Motor neuron (in vitro differentiated cells): ENCODE measurements at regions not wholly inside any gene's neighbourhood (a gene's known extent, or its start where the extent isn't known, plus 50 kb on each side); places are given as distances from the start of the nearest gene placed in this dataset.

Experiments
- ATAC-seq, 8 experiments: fragments of 200-7000 bp; cut with Tn5 transposase; replicated peaks in 6 of 8; 2 replicates each; pipeline ENCODE4 v1.8.0; 2021; ENCODE audit warnings: mild to moderate bottlenecking in 8 of 8, moderate library complexity in 8 of 8
- H3K27ac ChIP-seq, 2 donors: fragments of 250-450 bp; sonication (Bioruptor Pico); 2 replicates each; pipeline ENCODE4 v1.9.0; 2021; ENCODE audit warnings: antibody characterized with exemption in 2 of 2, mild to moderate bottlenecking in 2 of 2, moderate library complexity in 1 of 2
- H3K4me1 ChIP-seq, 2 donors: fragments of 250-450 bp; sonication (Bioruptor Pico); replicated peaks in 1 of 2; 2 replicates each; pipeline ENCODE4 v1.6.1; 2021; ENCODE audit warnings: antibody characterized with exemption in 2 of 2, mild to moderate bottlenecking in 2 of 2, moderate library complexity in 1 of 2
- H3K4me3 ChIP-seq, 5 donors: fragments of 250-450 bp; sonication (Bioruptor Pico); 2 replicates each; pipeline ENCODE4 v1.9.0; 2021; ENCODE audit warnings: antibody characterized with exemption in 5 of 5, mild to moderate bottlenecking in 5 of 5, moderate library complexity in 4 of 5
- WGBS, 10 experiments: fragments of 450-650 bp; shearing (Covaris generic); methylation state at CpG; one replicate each; pipeline ENCODE4 v1.0.0; 2022; 5-methylcytosine and 5-hydroxymethylcytosine counted together
- in situ Hi-C, 9 experiments: fragments of 400-800 bp; cut with MboI; loops; one replicate each; pipeline ENCODE4 v1.15.0; 2021; ENCODE audit warnings: low sequenced_read_pairs in 9 of 9, low pct_unique_long_range_greater_than_20kb in 2 of 9; ENCODE audit not compliant: unreplicated experiment in 9 of 9

GRCh38 chr10:124294811-124295770 lies 123.6 kb downstream of the OAT start:
- in situ Hi-C loops = no loop called here
- peak in 1 of 8 experiments; percentile 42 for ATAC-seq

GRCh38 chr10:124293616-124294449 lies 124.9 kb downstream of the OAT start:
- in situ Hi-C loops = no loop called here
- ATAC-seq = no peak
- H3K4me1 ChIP-seq = peaks cover 0 to under 1% of the 10 kb centered on the region in 2 donors
- no peak overlapping the region for H3K4me3 ChIP-seq
- WGBS, 10 experiments = 13 to 100% (median 84%) methylated on average over 1 to 11 of the region's 22 CpGs; no CpG with 5 or more reads in 2 of the 10 experiments
- no peak overlapping the region for H3K27ac ChIP-seq

More at GRCh38 chr10:124294811-124295770, 123.6 kb downstream of the OAT start:
- no peak overlapping the region for H3K27ac ChIP-seq
- no peaks in the 10 kb centered on the region for H3K4me1 ChIP-seq
- H3K4me3 ChIP-seq = no peak overlapping the region
- 39 to 100% (median 83%) methylated on average over 1 to 11 of the region's 22 CpGs; no CpG with 5 or more reads in 2 of the 10 experiments for WGBS, 10 experiments

GRCh38 chr10:124292911-124293615 lies 125.7 kb downstream of the OAT start:
- no peak for ATAC-seq
- peaks cover 5% of the 10 kb centered on the region in 2 donors for H3K4me1 ChIP-seq
- WGBS, 10 experiments = 0 to 100% (median 80%) methylated on average over 1 to 10 of the region's 17 CpGs; no CpG with 5 or more reads in 1 of the 10 experiments
- no peak overlapping the region for H3K27ac ChIP-seq
- in situ Hi-C loops = no loop called here
- no peak overlapping the region for H3K4me3 ChIP-seq

- Histone ChIP-seq H3K4me3 (no peak overlapping the region), H3K4me1 (peaks cover 5% of the 10 kb centered on the region in 2 donors), H3K27ac (no peak overlapping the region)
- ATAC-seq = no peak
- WGBS, 10 experiments = 0 to 94% (median 80%) methylated on average over 1 to 10 of the region's 14 CpGs; no CpG with 5 or more reads in 1 of the 10 experiments
- in situ Hi-C loops = no loop called here
Measured at GRCh38 chr10:124291001-124291701, 127.6 kb downstream of the OAT start.

- Histone ChIP-seq H3K4me3 (no peak overlapping the region), H3K4me1 (peaks cover 5% of the 10 kb centered on the region in 2 donors), H3K27ac (no peak overlapping the region)
- WGBS, 10 experiments = 0 to 100% (median 77%) methylated on average over 1 to 12 of the region's 18 CpGs
- ATAC-seq = peak in 6 of 8 experiments; percentile 34 to 65 (median 56)
- in situ Hi-C loops = no loop called here
Measured at GRCh38 chr10:124289851-124290795, 128.6 kb downstream of the OAT start.

GRCh38 chr10:124288928-124289850 lies 129.5 kb downstream of the OAT start:
- ATAC-seq = no peak
- 20 to 100% (median 86%) methylated on average over 1 to 7 of the region's 21 CpGs; no CpG with 5 or more reads in 4 of the 10 experiments for WGBS, 10 experiments
- no peak overlapping the region for H3K4me3 ChIP-seq
- in situ Hi-C loops = no loop called here
- peaks cover 5% of the 10 kb centered on the region in 2 donors for H3K4me1 ChIP-seq
- H3K27ac ChIP-seq = no peak overlapping the region

GRCh38 chr10:124288486-124288885 lies 130.2 kb downstream of the OAT start:
- WGBS, 10 experiments = 0 to 100% (median 44%) methylated on average over 1 to 8 of the region's 8 CpGs; no CpG with 5 or more reads in 2 of the 10 experiments
- peaks cover 10 to 11% of the 10 kb centered on the region in 2 donors for H3K4me1 ChIP-seq
- peak in 5 of 8 experiments; percentile 40 to 75 (median 62) for ATAC-seq
- in situ Hi-C loops = no loop called here
- H3K27ac ChIP-seq = no peak overlapping the region
- no peak overlapping the region for H3K4me3 ChIP-seq

GRCh38 chr10:124287791-124288190 lies 130.9 kb downstream of the OAT start:
- ATAC-seq = no peak
- in situ Hi-C loops = no loop called here
- H3K27ac ChIP-seq = no peak overlapping the region
- no peak overlapping the region for H3K4me3 ChIP-seq
- WGBS, 10 experiments = 0 to 100% (median 83%) methylated on average over 1 to 5 of the region's 9 CpGs; no CpG with 5 or more reads in 3 of the 10 experiments
- H3K4me1 ChIP-seq = peaks cover 15 to 17% of the 10 kb centered on the region in 2 donors

GRCh38 chr10:124287071-124287685 lies 131.5 kb downstream of the OAT start:
- H3K27ac ChIP-seq = no peak overlapping the region
- WGBS, 10 experiments = 72 to 100% (median 95%) methylated on average over 2 to 10 of the region's 10 CpGs; no CpG with 5 or more reads in 4 of the 10 experiments

GRCh38 chr10:124286621-124287020 lies 132.1 kb downstream of the OAT start:
- Histone ChIP-seq H3K4me3 (no peak overlapping the region), H3K4me1 (peaks cover 15 to 17% of the 10 kb centered on the region in 2 donors), H3K27ac (no peak overlapping the region)
- 43% methylated on average over 1 of the region's 1 CpG; no CpG with 5 or more reads in 9 of the 10 experiments for WGBS, 10 experiments
- no peak for ATAC-seq
- in situ Hi-C loops = no loop called here

More at GRCh38 chr10:124287071-124287685, 131.5 kb downstream of the OAT start:
- Histone ChIP-seq H3K4me3 (no peak overlapping the region), H3K4me1 (peaks cover 15 to 17% of the 10 kb centered on the region in 2 donors)
- no peak for ATAC-seq
- in situ Hi-C loops = no loop called here
